ENCODE measurements at regions not wholly inside any gene's neighbourhood (a gene's known extent, or its start where the extent isn't known, plus 50 kb on each side); places are given as distances from the start of the nearest gene placed in this dataset.

DNA sequence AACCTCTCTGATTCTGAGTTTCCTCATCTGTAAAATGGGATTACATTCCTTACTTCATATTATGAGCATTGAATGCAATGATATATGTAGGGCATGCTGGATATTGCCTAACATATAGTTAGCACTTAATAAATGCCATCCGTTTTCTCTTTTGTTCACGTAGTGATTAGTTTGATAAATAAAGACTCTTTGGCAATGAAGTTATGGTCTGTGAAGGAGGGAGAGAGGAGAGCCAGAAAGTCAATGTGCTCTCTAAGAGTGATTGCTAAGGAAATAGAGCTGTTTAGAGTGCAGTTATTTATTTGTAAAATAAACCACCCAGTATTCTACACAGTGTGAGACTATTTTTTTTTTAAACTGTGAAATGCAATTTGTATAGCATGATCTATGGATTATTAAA lies 207.9 kb upstream of the E2F8 start:
- intact Hi-C loops (cut with DNase I), result no loop called here
- Histone ChIP-seq H3K9me3 (no peaks in the 10 kb centered on the region), H3K27ac (no peak overlapping the region), H3K36me3 (no peaks in the 10 kb centered on the region), H3K4me1 (no peaks in the 10 kb centered on the region), H3K27me3 (peaks cover 0 to 7% (median 0%) of the 10 kb centered on the region in 7 donors), H3K4me3 (no peak overlapping the region)
- DNase-seq, result no peak
- no peak for ATAC-seq
- TF ChIP-seq, protein P1, sequence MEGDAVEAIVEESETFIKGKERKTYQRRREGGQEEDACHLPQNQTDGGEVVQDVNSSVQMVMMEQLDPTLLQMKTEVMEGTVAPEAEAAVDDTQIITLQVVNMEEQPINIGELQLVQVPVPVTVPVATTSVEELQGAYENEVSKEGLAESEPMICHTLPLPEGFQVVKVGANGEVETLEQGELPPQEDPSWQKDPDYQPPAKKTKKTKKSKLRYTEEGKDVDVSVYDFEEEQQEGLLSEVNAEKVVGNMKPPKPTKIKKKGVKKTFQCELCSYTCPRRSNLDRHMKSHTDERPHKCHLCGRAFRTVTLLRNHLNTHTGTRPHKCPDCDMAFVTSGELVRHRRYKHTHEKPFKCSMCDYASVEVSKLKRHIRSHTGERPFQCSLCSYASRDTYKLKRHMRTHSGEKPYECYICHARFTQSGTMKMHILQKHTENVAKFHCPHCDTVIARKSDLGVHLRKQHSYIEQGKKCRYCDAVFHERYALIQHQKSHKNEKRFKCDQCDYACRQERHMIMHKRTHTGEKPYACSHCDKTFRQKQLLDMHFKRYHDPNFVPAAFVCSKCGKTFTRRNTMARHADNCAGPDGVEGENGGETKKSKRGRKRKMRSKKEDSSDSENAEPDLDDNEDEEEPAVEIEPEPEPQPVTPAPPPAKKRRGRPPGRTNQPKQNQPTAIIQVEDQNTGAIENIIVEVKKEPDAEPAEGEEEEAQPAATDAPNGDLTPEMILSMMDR (IDR thresholded peaks at IDR 0.05), result no peak
- 93 to 94% methylated on average over 2 of the region's 2 CpGs for WGBS, 2 donors

DNA sequence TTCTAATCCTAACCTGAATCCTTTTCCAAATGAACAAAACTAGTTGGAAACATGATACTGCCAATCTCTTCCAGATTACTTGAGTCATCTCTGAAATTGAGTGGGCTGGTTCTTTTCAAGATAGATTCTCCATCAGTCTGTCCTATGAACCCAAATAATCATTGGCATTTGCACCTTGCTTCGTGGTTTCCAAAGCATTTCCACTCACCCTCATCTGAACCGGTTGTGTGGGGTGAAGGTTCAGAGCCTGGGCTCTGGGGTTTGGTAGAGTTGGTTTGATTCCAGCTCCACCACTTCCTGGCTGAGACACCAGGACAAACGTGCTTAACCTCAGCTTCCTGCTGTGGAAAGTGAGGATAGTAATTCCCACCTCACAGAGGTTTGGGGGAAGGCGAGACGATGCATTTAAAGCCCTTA lies 206.4 kb upstream of the E2F8 start:
- H3K4me1 ChIP-seq, result peaks cover 0 to 7% (median under 1%) of the 10 kb centered on the region in 9 donors
- DNase-seq (no peak), ATAC-seq (no peak)
- no peak overlapping the region for H3K4me3 ChIP-seq
- whole genome bisulfite sequencing, 2 donors, result 54 to 61% methylated on average over 5 of the region's 5 CpGs
- intact Hi-C loops (cut with DNase I), result no loop called here
- no peak overlapping the region for H3K27ac ChIP-seq
- no peaks in the 10 kb centered on the region for H3K9me3 ChIP-seq
- peaks cover 0 to 7% (median 0%) of the 10 kb centered on the region in 7 donors for H3K27me3 ChIP-seq
- TF ChIP-seq, protein P1 (IDR thresholded peaks at IDR 0.05), result no peak
- H3K36me3 ChIP-seq, result no peaks in the 10 kb centered on the region

DNA sequence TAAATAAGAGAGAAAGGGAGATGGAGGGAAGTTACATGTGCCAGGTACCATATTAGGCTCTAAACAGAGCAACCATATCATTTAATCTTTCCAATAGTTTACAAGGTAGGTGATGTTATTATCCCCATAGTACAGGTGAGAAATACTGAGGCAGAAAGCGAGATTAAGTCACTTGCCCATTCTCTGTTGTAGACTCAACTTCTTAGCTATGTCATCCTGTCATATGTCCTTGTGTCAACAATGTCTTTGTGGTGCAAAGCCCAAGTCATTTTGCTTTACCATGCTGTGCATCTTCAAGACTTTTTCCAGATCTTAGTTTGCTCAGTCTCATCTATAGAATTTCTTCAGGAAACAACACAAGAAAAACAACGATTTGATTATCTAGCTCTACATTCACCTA lies 205.0 kb upstream of the E2F8 start:
- peaks cover 0 to 16% (median 8%) of the 10 kb centered on the region in 9 donors for H3K4me1 ChIP-seq
- 46 to 49% methylated on average over 2 of the region's 2 CpGs for WGBS, 2 donors
- DNase-seq (no peak), ATAC-seq (no peak)
- H3K27me3 ChIP-seq, result peaks cover 0 to 7% (median 0%) of the 10 kb centered on the region in 7 donors
- no peaks in the 10 kb centered on the region for H3K9me3 ChIP-seq
- H3K4me3 ChIP-seq, result no peak overlapping the region
- H3K27ac ChIP-seq, result no peak overlapping the region
- H3K36me3 ChIP-seq, result no peaks in the 10 kb centered on the region
- TF ChIP-seq, protein P1 (IDR thresholded peaks at IDR 0.05), result no peak
- intact Hi-C loops (cut with DNase I), result no loop called here

DNA sequence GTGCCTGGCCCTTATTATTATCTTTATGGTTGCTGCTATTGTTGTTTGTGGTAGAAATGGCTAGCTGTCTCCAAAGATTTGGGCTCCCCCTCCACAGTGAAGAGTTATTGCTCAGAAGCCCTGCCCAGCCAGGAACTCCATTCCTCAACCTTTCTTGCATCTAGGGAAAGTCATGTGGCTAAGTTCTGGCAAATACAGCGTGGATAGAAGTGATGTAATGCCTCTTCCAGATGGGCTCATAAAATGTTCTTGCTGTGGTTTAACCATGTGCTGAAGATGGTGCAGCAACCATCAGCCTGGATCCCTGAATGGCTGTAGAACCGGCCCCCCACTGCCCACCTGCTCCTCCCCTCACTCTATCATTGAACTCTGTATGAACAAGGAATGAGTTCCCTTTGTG lies 203.5 kb upstream of the E2F8 start:
- intact Hi-C loops (cut with DNase I), result loop anchor here in 1 of 10 donors (5.0 kb wide), 1 partner anchor 87 kb away; no protein-coding TSS in a partner anchor
- WGBS, 2 donors, result 79 to 83% methylated on average over 2 of the region's 2 CpGs
- no peak for ATAC-seq

More for the DNA sequence above, 203.5 kb upstream of the E2F8 start:
- peaks cover 0 to 16% (median 8%) of the 10 kb centered on the region in 9 donors for H3K4me1 ChIP-seq
- DNase-seq, result no peak
- no peak overlapping the region for H3K27ac ChIP-seq
- H3K27me3 ChIP-seq, result peaks cover 0 to 3% (median 0%) of the 10 kb centered on the region in 7 donors
- H3K9me3 ChIP-seq, result no peaks in the 10 kb centered on the region
- TF ChIP-seq, protein P1 (IDR thresholded peaks at IDR 0.05), result no peak
- H3K4me3 ChIP-seq, result no peak overlapping the region
- no peaks in the 10 kb centered on the region for H3K36me3 ChIP-seq

Measured in heart right ventricle (tissue), 16 donors.